ENCODE measurements at regions not wholly inside any gene's neighbourhood (a gene's known extent, or its start where the extent isn't known, plus 50 kb on each side); places are given as distances from the start of the nearest gene placed in this dataset.

- no peak for DNase-seq
These were observed 293.6 kb downstream of the ARHGAP12 start for GRCh38 chr10:31635009-31635408.

- no peak for DNase-seq
These were observed 297.6 kb downstream of the ARHGAP12 start for GRCh38 chr10:31630861-31631567.

GRCh38 chr10:31625566-31625965 is 303.1 kb downstream of the ARHGAP12 start:
- no peak for DNase-seq

- no peak for DNase-seq
These were observed 304.0 kb downstream of the ARHGAP12 start for GRCh38 chr10:31624611-31625010.

- no peak for DNase-seq
These were observed 304.7 kb downstream of the ARHGAP12 start for GRCh38 chr10:31623947-31624346.

- DNase-seq: no peak
These were observed 304.4 kb downstream of the ZEB1 start for GRCh38 chr10:31623466-31623865.

- DNase-seq: no peak
These were observed 304.0 kb downstream of the ZEB1 start for GRCh38 chr10:31622978-31623377.

GRCh38 chr10:31621733-31622132 is 302.7 kb downstream of the ZEB1 start:
- DNase-seq: no peak

- no peak for DNase-seq
These were observed 301.5 kb downstream of the ZEB1 start for GRCh38 chr10:31620226-31621151.

- DNase-seq: no peak
These were observed 300.6 kb downstream of the ZEB1 start for GRCh38 chr10:31619531-31620061.

GRCh38 chr10:31618541-31619291 is 299.7 kb downstream of the ZEB1 start:
- no peak for DNase-seq

GRCh38 chr10:31617757-31618156 is 298.7 kb downstream of the ZEB1 start:
- DNase-seq: no peak

- no peak for DNase-seq
These were observed 298.1 kb downstream of the ZEB1 start for GRCh38 chr10:31617133-31617532.

GRCh38 chr10:31615129-31615528 is 296.1 kb downstream of the ZEB1 start:
- no peak for DNase-seq

GRCh38 chr10:31614611-31615010 is 295.6 kb downstream of the ZEB1 start:
- no peak for DNase-seq

- DNase-seq: no peak
These were observed 293.1 kb downstream of the ZEB1 start for GRCh38 chr10:31612082-31612481.

GRCh38 chr10:31611161-31611560 is 292.1 kb downstream of the ZEB1 start:
- DNase-seq: no peak

GRCh38 chr10:31607481-31607880 is 288.5 kb downstream of the ZEB1 start:
- DNase-seq: no peak

- DNase-seq: no peak
These were observed 287.8 kb downstream of the ZEB1 start for GRCh38 chr10:31606841-31607240.

GRCh38 chr10:31605861-31606525 is 287.0 kb downstream of the ZEB1 start:
- DNase-seq: no peak

GRCh38 chr10:31605426-31605825 is 286.4 kb downstream of the ZEB1 start:
- no peak for DNase-seq

GRCh38 chr10:31604646-31605170 is 285.7 kb downstream of the ZEB1 start:
- no peak for DNase-seq
